OCI-LY7 (cell line): ENCODE measurements at regions not wholly inside any gene's neighbourhood (a gene's known extent, or its start where the extent isn't known, plus 50 kb on each side); places are given as distances from the start of the nearest gene placed in this dataset.

Source experiments
- BruUV-seq: library from RNA; stranded (reverse); fragments of 400-500 nt; replicated peaks from 2 replicates; lab custom pipeline; 2021; lab: Mats Ljungman, UMichigan
- CTCF ChIA-PET: fragments of 300-600 bp; sonication (Branson Sonifier 250); formaldehyde crosslinking; loops from one replicate; lab custom pipeline; 2022; ENCODE audit warnings: antibody characterized with exemption; ENCODE audit not compliant: unreplicated experiment; lab: Charles Lee
- POLR2A ChIA-PET: fragments of 300-600 bp; sonication (Branson Sonifier 250); formaldehyde crosslinking; loops from one replicate; lab custom pipeline; 2022; ENCODE audit warnings: antibody characterized with exemption; lab: Charles Lee
- DNase-seq: peaks from one replicate; pipeline ENCODE4 v3.0.0-alpha.2; 2015; ENCODE audit warnings: low spot score
- H2AFZ ChIP-seq: fragments of 200-600 bp; sonication (generic), shearing (Covaris generic); 2 replicates; pipeline ENCODE4 v1.6.1; 2014; ENCODE audit warnings: mild to moderate bottlenecking, antibody characterized with exemption, low read length, moderate library complexity
- H3K27ac ChIP-seq: fragments of 200-600 bp; sonication (generic); 2 replicates; pipeline ENCODE4 v1.5.1; 2014; ENCODE audit warnings: mixed run types, low read depth, mild to moderate bottlenecking, moderate library complexity, low read length, inconsistent platforms; ENCODE audit not compliant: poor library complexity, severe bottlenecking
- H3K36me3 ChIP-seq: fragments of 200-600 bp; sonication (generic); 2 replicates; pipeline ENCODE4 v1.6.1; 2014; ENCODE audit warnings: mild to moderate bottlenecking, antibody characterized with exemption, low read length, moderate library complexity, mixed read lengths; ENCODE audit not compliant: insufficient read depth
- H3K4me1 ChIP-seq: fragments of 200-600 bp; sonication (generic); 2 replicates; pipeline ENCODE4 v1.5.1; 2014; ENCODE audit warnings: mild to moderate bottlenecking, low read length; ENCODE audit not compliant: insufficient read depth, poor library complexity, severe bottlenecking
- H3K4me2 ChIP-seq: fragments of 200-600 bp; sonication (generic); 2 replicates; pipeline ENCODE4 v1.6.1; 2014; ENCODE audit warnings: mild to moderate bottlenecking, low read length
- H3K4me3 ChIP-seq: fragments of 200-600 bp; sonication (generic); 2 replicates; pipeline ENCODE4 v1.5.1; 2014; ENCODE audit warnings: mild to moderate bottlenecking, low read depth, low read length; ENCODE audit not compliant: poor library complexity, severe bottlenecking
- H3K79me2 ChIP-seq: fragments of 200-600 bp; sonication (generic); 2 replicates; pipeline ENCODE4 v1.6.1; 2016; ENCODE audit warnings: low read depth, mild to moderate bottlenecking, low read length, moderate library complexity, mixed read lengths; ENCODE audit not compliant: insufficient read depth
- H3K9me2 ChIP-seq: fragments of 200-600 bp; sonication (generic); 2 replicates; pipeline ENCODE4 v1.6.1; 2016; ENCODE audit warnings: mild to moderate bottlenecking, low read length, mixed read lengths; ENCODE audit not compliant: insufficient read depth
- H3K9me3 ChIP-seq: fragments of 200-600 bp; sonication (generic); 2 replicates; pipeline ENCODE4 v1.6.1; 2014; ENCODE audit warnings: mild to moderate bottlenecking, mixed run types, low read length, mixed read lengths
- H4K20me1 ChIP-seq: fragments of 200-600 bp; sonication (generic); 2 replicates; pipeline ENCODE4 v1.6.1; 2014; ENCODE audit warnings: mild to moderate bottlenecking, antibody characterized with exemption, low read length, moderate library complexity, mixed read lengths; ENCODE audit not compliant: insufficient read depth
- CTCF ChIP-seq: fragments of 200-600 bp; sonication (generic); conservative IDR thresholded peaks from 2 replicates; pipeline ENCODE4 v1.5.1; 2014; ENCODE audit warnings: mild to moderate bottlenecking, antibody characterized with exemption, low read length, moderate library complexity, mixed read lengths
- EZH2phosphoT487 ChIP-seq: fragments of 200-600 bp; sonication (generic); IDR thresholded peaks from 2 replicates; pipeline ENCODE4 v1.6.1; 2018; ENCODE audit warnings: low read depth, borderline replicate concordance, mild to moderate bottlenecking, mixed run types, antibody characterized with exemption, low read length, moderate library complexity, mixed read lengths
- intact Hi-C: fragments of 100-400 bp; cut with micrococcal nuclease; formaldehyde crosslinking; loops from one replicate; pipeline ENCODE4 v1.10.0; 2022; ENCODE audit not compliant: unreplicated experiment

DNA sequence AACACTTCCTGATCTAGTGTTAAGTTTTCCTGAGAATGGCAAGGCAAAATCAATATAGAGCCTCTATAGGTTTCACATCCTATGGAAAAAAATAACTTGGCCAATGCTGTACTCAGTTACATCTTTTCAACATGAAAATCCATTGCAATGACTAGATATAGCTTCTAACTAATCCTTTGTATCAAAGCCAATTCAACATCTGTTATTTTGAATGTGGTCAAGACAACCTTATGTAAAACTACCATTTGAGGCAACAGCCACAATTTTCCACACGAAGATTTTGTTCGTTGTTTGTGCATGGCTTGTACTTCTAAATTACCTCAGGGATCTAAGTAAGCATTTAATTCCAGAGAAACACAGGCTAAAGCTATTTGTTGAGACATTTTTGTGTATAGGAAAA is 637.8 kb upstream of the EYS start:
- no peak overlapping the region for H3K4me3 ChIP-seq
- TF ChIP-seq CTCF (no peak), EZH2phosphoT487 (no peak)
- H3K27ac ChIP-seq, result no peak overlapping the region
- H3K79me2 ChIP-seq, result no peaks in the 10 kb centered on the region
- H4K20me1 ChIP-seq, result no peaks in the 10 kb centered on the region
- H3K36me3 ChIP-seq, result no peaks in the 10 kb centered on the region
- POLR2A ChIA-PET, result no interaction called here
- no peak overlapping the region for H3K4me2 ChIP-seq
- CTCF ChIA-PET, result no interaction called here
- no peaks in the 10 kb centered on the region for H3K9me2 ChIP-seq
- no peak overlapping the region for H2AFZ ChIP-seq
- no peaks in the 10 kb centered on the region for H3K4me1 ChIP-seq
- no peak for DNase-seq
- intact Hi-C loops, result no loop called here
- BruUV-seq, result no TSS peak
- H3K9me3 ChIP-seq, result 0 out of 2 replicates have a peak, but pooled peaks cover 5% of the 10 kb centered on the region

GRCh38 chr6:66340736-66341135 is 633.7 kb upstream of the EYS start:
- Histone ChIP-seq H3K4me3 (no peak overlapping the region), H4K20me1 (no peaks in the 10 kb centered on the region), H3K4me1 (no peaks in the 10 kb centered on the region), H2AFZ (no peak overlapping the region), H3K79me2 (no peaks in the 10 kb centered on the region), H3K9me3 (no peaks in the 10 kb centered on the region), H3K27ac (no peak overlapping the region), H3K36me3 (no peaks in the 10 kb centered on the region), H3K9me2 (no peaks in the 10 kb centered on the region), H3K4me2 (no peak overlapping the region)
- CTCF ChIA-PET, result no interaction called here
- POLR2A ChIA-PET, result no interaction called here
- TF ChIP-seq EZH2phosphoT487 (no peak), CTCF (no peak)
- BruUV-seq, result no TSS peak
- intact Hi-C loops, result no loop called here
- DNase-seq, result no peak

DNA sequence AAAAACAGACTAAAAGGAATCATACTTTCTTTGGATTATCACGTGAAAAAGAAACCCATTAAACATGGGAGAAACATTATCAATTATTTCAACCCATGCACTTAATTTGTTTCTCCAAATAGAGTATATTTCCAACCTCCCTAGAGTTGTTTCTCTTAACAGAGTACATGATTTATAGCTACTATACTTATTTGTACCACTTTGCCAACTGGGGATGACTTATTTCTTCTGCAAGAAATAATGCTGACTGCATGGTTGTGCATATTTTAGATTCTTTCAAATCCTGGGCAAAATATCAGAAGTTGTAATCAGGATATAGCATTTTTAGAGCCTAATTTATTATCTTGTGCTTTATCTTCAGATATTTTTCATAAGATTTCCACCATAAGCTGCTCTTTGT is 629.1 kb upstream of the EYS start:
- H3K4me3 ChIP-seq, result no peak overlapping the region
- no peak overlapping the region for H3K27ac ChIP-seq
- no peaks in the 10 kb centered on the region for H3K79me2 ChIP-seq
- no peak for DNase-seq
- no peaks in the 10 kb centered on the region for H3K9me3 ChIP-seq
- H3K4me2 ChIP-seq, result no peak overlapping the region
- ChIA-PET POLR2A (interaction anchor here (0.7 kb wide), 2 partner anchors 199 to 671 kb away, joined by 4 to 6 read pairs; no protein-coding TSS in a partner anchor), CTCF (no interaction called here)
- no peaks in the 10 kb centered on the region for H3K36me3 ChIP-seq
- TF ChIP-seq CTCF, result no peak
- TF ChIP-seq EZH2phosphoT487, result no peak
- intact Hi-C loops, result no loop called here
- no peaks in the 10 kb centered on the region for H4K20me1 ChIP-seq
- H2AFZ ChIP-seq, result no peak overlapping the region
- H3K4me1 ChIP-seq, result no peaks in the 10 kb centered on the region
- BruUV-seq, result no TSS peak
- no peaks in the 10 kb centered on the region for H3K9me2 ChIP-seq
